Mesothelial cell of epicardium (in vitro differentiated cells): ENCODE measurements at regions not wholly inside any gene's neighbourhood (a gene's known extent, or its start where the extent isn't known, plus 50 kb on each side); places are given as distances from the start of the nearest gene placed in this dataset.

ENCODE experiments used
- DNase-seq, 2 experiments: peaks; one replicate each; pipeline ENCODE4 v3.0.0; 2021; ENCODE audit warnings: low spot score in 2 of 2; ENCODE audit not compliant: unreplicated experiment in 2 of 2
- H3K27ac Mint-ChIP-seq: 2 replicates; pipeline ENCODE4 v1.8.0; 2021; ENCODE audit warnings: mixed read lengths
- H3K27me3 Mint-ChIP-seq: 2 replicates; pipeline ENCODE4 v1.8.0; 2021; ENCODE audit warnings: low read depth, mixed read lengths
- H3K36me3 Mint-ChIP-seq: 2 replicates; pipeline ENCODE4 v1.8.0; 2021; ENCODE audit warnings: mixed read lengths
- H3K4me1 Mint-ChIP-seq: 2 replicates; pipeline ENCODE4 v1.8.0; 2021; ENCODE audit warnings: mixed read lengths
- H3K4me3 Mint-ChIP-seq: 2 replicates; pipeline ENCODE4 v1.8.0; 2021; ENCODE audit warnings: mild to moderate bottlenecking, moderate library complexity, mixed read lengths
- H3K9me3 Mint-ChIP-seq: 2 replicates; pipeline ENCODE4 v1.8.0; 2021; ENCODE audit warnings: mixed read lengths
- CTCF ChIP-seq: fragments of 200-600 bp; sonication (generic); IDR thresholded peaks from one replicate; pipeline ENCODE4 v1.5.0; 2021; ENCODE audit warnings: antibody characterized with exemption; ENCODE audit not compliant: unreplicated experiment

DNA sequence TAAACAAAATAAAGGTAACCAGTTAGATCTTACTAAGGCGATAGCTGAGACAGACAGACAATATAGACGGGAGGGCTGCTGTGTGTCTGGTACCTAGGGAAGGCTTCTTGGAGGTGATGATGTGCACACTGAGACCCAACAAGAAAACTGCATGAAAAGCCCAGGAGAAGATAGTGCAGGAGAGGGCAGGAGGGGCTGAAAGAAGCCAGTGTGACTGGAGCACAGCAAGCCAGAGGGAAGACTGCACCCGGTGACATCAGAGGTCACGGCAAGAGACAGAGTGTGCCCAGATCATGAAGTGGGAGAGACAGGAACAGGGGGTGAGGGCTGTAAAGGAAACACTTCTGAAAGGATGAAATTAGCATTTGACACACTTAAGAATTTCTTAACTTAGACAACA lies 266.3 kb downstream of the BRD1 start:
- Mint-ChIP-seq H3K4me3 (no peak overlapping the region), H3K4me1 (no peaks in the 10 kb centered on the region), H3K27me3 (peaks cover 27% of the 10 kb centered on the region), H3K27ac (no peak overlapping the region), H3K36me3 (no peaks in the 10 kb centered on the region), H3K9me3 (peaks cover 8% of the 10 kb centered on the region)
- DNase-seq = no peak
- no peak for TF ChIP-seq CTCF

- peaks cover 42% of the 10 kb centered on the region for H3K27me3 Mint-ChIP-seq
- no peaks in the 10 kb centered on the region for H3K4me1 Mint-ChIP-seq
- H3K36me3 Mint-ChIP-seq = no peaks in the 10 kb centered on the region
- H3K27ac Mint-ChIP-seq = no peak overlapping the region
- no peak for TF ChIP-seq CTCF
- H3K9me3 Mint-ChIP-seq = peaks cover 12% of the 10 kb centered on the region
- no peak overlapping the region for H3K4me3 Mint-ChIP-seq
- no peak for DNase-seq
Observed at GRCh38 chr22:49555526-49555925, 272.1 kb downstream of the BRD1 start.

GRCh38 chr22:49554741-49555140 lies 272.9 kb downstream of the BRD1 start:
- no peak for DNase-seq

GRCh38 chr22:49554296-49554625 lies 273.4 kb downstream of the BRD1 start:
- Mint-ChIP-seq H3K4me1 (peaks cover under 1% of the 10 kb centered on the region), H3K27ac (no peak overlapping the region), H3K36me3 (no peaks in the 10 kb centered on the region), H3K4me3 (no peak overlapping the region), H3K9me3 (peaks cover 12% of the 10 kb centered on the region), H3K27me3 (peaks cover 43% of the 10 kb centered on the region)
- no peak for TF ChIP-seq CTCF
- no peak for DNase-seq

More at GRCh38 chr22:49554741-49555140, 272.9 kb downstream of the BRD1 start:
- Mint-ChIP-seq H3K27ac (no peak overlapping the region), H3K9me3 (peaks cover 12% of the 10 kb centered on the region), H3K27me3 (peaks cover 39% of the 10 kb centered on the region), H3K36me3 (no peaks in the 10 kb centered on the region), H3K4me3 (no peak overlapping the region), H3K4me1 (no peaks in the 10 kb centered on the region)
- TF ChIP-seq CTCF = no peak

- Mint-ChIP-seq H3K36me3 (no peaks in the 10 kb centered on the region), H3K27ac (no peak overlapping the region), H3K4me3 (no peak overlapping the region), H3K9me3 (peaks cover 9% of the 10 kb centered on the region), H3K4me1 (peaks cover 6% of the 10 kb centered on the region), H3K27me3 (peaks cover 45% of the 10 kb centered on the region)
- DNase-seq = no peak
- TF ChIP-seq CTCF = no peak
Observed at GRCh38 chr22:49553518-49554295, 274.0 kb downstream of the BRD1 start.
